ENCODE measurements at regions not wholly inside any gene's neighbourhood (a gene's known extent, or its start where the extent isn't known, plus 50 kb on each side); places are given as distances from the start of the nearest gene placed in this dataset.

DNA sequence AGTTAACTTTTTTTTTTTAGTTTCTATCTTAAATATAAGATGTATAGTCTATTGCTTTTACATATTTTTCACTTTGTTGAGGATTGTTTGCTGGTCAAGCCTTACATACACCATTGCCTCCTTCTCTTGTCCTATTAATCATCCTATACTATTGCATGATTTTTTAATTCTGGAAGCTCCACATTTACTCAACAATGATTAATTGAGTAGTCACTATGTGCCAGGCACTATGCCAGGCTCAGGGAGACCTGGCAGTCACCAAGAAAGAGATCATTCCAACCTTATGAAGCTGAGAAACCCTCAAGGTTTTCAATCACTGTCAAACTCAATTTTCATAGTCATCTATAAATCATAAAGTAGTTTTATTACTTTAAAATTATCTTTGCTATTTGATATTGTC lies 626.2 kb downstream of the IGSF11 start:
- no peak for DNase-seq

DNA sequence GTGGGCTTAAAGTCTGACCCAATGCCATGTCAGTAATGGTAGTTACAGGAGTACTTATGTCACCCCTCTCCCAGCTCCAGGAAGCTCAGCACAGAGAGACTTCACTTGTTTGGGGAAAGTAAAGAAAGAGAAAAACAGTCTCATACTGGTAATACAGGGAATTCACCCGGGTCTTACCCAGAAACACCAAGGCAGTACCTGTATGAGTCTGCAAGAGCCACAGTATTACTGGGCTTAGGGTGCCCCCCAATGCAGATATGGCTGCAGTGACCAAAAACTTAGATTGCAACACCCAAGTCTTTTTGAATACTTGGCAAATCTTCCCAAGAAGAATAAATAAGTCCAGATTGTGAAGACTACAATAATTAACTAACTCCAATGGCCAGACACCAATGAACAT lies 622.1 kb downstream of the IGSF11 start:
- DNase-seq, result no peak

DNA sequence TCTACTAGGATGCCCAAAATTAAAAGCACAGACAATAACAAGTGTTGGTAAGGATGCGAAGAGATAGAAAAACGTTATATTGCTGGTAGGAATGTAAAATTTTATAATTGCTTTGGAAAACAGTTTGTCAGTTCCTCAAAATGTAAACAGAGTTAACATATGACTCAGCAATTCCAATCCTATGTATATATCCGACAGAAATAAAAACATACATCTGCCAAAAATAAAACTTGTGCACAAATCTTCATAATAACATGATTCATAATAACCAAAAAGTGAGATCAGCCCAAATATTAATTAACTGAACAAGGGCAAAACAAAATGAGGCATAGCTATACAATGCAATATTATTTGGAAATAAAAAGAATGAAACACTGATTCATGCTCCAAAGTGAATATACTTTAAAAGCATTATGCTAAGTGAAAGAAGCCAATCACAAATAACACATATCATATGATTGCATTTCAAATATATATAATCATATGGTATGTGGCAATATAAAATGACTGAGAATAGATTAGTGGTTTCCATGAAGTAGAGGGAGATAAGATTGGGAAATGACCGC lies 609.3 kb downstream of the IGSF11 start:
- DNase-seq, result no peak

DNA sequence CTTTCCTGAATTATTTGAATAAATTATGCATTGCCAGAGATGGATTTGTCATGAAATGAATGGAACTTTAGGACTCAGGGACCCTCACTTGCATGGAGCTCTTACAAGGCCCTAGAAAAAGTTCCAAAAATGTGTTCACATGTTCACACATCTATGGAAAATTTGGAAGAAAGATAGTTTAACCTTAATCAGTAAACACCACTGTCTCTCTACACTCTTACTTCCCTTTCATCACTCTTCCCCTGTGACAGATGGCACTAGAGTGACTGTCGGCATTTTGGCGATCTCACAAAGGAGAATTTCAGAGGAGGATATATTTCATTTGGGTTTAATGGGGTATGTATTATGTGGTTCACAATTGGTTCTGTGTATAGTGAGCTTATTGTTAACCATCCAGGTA lies 600.8 kb downstream of the IGSF11 start:
- no peak for DNase-seq

DNA sequence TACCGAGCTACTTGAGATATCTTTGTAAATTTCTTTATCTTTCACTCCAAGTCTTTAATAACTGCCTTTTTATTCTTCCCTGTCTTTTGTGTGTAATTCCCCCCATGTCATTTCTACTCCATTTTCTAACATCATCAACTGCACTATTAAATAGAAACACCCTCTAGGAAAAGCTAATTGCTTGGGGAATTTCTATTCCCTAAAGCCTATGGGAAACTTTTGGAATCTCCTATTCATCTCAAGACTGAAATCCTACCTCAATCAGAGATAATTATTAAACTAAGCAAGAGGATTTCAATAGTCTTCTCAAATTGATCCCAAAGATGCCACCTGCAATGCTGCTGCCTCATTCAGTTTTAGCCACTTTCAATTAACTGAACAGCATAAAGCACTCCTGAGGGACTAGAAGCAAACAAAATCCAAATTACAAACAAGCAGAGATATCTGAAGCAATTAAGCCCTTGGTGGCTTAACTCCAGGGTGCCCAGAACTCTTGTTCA lies 598.7 kb downstream of the IGSF11 start:
- DNase-seq, result no peak

DNA sequence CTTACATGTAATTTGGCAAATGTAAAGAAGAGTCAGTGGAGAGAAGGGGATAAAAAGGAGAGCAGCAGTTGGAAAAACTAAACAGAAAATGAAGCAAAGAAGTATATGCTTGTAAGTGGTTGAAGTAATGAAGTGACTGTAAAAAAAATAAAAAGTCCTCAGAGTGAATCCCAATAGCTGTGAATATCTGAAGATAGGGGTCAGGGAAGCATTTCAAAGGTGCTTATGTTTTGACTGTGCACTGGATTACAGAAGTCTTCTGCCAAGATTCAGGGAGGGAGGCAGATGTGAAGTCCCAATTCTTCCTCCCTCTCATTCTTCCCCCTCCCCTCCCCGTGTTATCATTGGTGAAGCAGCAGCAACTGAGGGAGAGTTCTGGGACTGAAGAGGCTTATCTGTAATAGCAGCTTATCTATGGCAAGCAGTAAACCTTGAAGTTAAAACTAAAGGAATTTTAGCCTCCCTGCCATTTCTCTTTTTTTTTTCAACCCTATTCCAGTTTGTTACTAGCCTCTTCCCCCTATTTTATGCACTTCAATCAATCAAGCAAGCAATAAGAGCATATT lies 597.9 kb downstream of the IGSF11 start:
- DNase-seq, result no peak

DNA sequence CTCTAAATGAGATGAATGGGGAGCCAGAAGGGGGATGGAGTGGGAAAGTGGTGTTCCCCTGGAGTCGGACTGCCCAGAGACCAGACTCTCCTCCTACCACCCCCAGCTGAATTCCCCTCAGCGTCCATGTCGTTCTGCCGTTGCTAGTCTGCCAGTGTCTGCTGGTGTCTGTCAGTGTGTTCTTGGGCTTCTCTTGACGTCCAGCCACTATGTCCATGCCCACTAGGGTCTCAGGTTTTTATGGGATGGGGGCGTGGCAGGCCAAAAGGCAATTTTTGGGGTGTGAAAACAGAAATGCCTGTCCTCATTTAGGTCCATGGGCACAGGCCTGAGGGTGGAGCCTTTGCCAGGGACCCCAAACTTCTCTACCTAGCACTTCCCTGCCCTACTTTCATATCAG lies 589.6 kb downstream of the IGSF11 start:
- no peak for DNase-seq

DNA sequence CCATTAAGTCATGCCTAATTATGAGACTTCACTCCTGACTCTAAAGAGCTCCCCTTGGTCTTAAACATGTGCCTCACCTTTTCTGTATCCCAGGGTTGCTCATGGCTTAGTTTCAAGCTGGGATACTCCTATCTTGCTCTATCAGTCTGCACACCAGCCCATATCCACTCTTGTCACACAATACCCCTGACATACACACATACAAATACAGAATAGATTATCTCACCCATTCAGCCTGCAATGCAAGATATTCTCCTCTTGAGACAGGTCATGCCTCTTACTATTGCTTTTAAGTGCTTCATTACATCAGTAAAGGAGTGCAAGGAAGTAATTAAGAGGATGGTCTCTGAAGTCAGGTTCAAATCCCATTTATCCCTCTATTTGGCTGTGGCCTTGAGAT lies 587.3 kb downstream of the IGSF11 start:
- DNase-seq, result no peak

DNA sequence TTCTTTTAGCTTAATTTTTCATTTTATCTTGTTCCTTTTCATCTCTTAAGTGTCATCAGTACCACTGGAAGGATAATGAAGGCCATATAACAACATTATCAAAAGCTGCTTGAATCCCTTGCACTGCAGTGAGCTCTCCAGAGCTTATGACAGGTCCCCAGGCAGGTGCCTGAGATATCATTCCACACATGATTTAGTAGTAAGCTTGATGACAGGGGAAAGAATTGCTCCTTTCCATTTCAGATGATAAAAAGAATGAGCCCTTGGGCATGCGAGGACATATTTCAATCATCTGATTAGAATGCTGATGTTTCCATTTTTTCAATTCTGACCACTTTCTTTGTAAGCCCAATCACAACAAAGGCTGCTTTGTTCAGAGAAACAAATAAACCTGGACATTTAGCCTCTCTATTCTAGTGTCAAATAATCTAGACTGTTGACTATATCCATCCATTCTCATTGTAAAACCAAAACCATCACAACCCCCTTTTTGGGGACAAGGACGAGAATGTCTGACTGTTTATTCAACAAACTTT lies 567.8 kb downstream of the IGSF11 start:
- no peak for DNase-seq

DNA sequence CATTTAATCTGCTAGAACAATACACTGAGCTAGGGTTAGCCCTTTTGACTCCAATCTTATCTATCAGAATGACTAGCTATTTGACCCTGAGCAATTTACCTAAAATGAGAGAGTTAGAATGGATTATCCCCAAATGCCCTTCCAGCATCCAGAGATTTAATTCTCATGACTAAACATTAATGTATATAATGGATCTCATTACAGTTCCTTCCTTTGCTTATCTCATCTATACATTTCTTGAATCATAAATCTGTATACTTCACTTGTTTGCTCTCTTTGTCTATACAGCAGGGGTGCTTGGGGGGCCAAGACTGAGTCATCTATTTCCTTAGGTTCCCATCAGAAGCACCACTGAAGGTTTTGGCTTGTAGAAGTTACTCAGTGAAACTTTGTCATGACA lies 565.8 kb downstream of the IGSF11 start:
- DNase-seq, result no peak

DNA sequence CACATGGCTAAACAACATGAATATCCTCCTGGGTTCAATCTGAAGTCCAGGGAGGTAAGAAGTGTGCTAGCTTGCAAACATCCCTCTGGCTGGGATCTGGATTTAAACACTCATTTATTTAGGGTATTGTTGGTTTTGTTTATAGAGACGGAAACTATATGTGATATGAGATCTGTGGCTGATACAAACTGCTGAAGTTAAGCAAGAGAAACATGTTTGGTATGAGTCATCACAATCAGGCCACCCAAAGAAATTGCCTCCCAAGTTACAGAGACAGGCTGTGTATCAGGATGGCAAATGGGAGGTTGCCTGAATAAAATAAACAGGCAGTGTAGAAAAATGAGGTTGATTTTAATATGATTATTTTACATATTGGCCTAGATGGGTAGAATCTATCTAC lies 562.1 kb downstream of the IGSF11 start:
- no peak for DNase-seq

DNA sequence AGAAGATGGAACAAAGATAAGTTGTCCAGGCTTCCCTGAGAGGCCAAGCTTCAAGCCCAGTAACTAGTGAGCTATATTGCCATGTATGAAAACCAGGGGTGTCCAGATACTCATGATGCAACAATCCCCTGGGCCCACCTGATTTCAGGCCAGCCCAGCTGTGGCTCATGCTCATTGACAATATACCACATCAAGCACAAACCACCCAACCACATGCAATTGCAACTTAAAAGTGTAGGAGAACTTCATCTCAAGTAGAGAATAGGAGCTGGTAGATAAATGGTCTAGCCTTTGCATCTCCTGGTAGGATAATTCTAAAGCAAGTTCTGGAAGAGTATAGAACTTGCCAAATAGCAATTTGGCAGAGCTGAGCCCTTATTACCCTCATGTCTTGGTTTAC lies 561.3 kb downstream of the IGSF11 start:
- DNase-seq, result no peak

DNA sequence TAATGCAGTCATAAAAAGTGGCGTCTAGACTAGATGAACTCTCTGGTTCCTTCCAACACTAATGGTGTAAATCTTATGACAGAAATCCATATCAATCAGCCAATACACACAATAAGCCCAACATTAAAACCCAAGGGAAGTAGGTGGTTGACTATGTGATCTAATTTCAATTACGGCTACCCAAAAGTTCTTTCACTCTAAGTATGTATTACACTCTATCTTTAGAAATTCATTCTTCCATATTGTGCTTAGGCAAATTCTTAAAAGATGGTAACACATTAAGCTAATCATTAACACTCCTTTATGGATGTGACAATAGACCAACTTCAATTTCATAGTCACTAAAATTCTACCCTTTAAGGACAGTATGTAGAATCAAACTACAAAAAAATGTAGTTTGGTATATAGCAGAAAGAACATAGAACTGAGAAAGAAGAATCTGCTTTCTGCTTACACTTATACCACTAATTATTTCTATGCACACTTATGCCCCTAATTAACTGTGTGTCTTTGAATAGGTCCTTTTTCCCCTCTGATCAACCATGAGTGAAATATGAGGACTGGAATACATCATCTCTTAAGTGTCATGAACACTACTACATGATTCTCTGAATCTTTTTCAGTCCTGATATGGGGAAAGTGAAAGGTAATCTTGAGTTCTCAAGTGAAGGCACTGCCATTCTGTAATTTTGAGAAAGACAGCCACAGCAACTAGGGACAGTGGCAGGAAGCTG lies 557.6 kb downstream of the IGSF11 start:
- no peak for DNase-seq

DNA sequence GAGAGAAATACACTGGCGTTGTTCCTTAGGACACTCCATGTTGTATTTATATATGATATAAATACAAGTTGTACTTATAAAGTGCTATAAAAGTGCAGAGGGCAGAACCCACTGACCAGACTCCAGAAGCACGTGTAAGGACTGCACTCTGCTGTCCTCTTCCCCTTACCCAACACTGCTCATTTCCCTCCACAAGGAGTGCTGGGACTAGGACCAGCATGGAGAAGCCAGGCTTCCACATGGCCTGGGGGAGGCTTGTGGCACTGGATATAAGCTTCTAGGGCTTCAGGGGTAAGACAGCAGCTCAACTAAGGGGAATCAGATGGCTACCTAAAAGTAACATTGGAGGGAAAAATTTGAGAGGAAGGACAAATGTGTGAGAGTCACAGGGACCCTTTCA lies 556.9 kb downstream of the IGSF11 start:
- no peak for DNase-seq

DNA sequence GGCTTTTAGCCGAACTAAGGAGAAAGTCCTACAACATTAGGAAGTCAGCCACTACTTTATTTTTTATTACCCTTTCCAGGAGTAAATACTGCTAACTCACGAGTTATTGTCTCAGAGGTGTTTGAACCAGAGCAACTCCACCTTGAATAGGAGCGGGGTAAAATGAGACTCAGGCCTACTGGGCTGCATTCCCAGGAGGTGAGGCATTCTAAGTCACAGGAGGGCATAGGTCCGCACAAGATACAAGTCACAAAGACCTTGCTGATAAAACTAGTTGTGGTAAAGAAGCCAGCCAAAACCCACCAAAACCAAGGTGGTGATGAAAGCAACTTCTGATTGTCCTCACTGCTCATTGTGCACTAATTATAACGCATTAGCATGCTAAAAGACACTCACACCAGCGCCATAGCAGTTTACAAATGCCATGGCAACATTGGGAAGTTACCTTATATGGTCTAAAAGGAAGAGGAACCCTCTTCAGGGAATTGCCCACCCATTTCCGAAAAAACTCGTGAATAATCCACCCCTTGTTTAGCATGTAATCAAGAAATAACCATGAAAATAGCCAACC lies 555.9 kb downstream of the IGSF11 start:
- no peak for DNase-seq

DNA sequence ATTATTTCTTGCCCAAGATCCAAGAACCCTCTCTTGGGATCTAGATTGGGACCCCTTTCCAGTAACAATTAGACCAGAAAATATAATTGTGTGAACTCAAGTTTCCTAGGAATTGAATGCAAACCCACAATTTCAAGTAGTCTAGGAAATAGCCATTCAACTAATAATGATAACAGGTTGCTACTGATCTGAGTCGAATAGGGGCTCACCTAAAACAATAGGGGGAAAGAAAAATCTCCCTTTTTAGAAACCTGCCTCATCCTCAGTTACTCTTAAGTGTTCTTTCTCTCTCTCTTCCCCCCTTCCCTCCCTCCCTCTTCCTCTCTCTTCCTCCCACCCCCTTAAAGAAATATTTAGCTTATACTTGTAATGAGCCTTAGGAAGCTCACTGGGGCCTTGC lies 555.3 kb downstream of the IGSF11 start:
- DNase-seq, result no peak

DNA sequence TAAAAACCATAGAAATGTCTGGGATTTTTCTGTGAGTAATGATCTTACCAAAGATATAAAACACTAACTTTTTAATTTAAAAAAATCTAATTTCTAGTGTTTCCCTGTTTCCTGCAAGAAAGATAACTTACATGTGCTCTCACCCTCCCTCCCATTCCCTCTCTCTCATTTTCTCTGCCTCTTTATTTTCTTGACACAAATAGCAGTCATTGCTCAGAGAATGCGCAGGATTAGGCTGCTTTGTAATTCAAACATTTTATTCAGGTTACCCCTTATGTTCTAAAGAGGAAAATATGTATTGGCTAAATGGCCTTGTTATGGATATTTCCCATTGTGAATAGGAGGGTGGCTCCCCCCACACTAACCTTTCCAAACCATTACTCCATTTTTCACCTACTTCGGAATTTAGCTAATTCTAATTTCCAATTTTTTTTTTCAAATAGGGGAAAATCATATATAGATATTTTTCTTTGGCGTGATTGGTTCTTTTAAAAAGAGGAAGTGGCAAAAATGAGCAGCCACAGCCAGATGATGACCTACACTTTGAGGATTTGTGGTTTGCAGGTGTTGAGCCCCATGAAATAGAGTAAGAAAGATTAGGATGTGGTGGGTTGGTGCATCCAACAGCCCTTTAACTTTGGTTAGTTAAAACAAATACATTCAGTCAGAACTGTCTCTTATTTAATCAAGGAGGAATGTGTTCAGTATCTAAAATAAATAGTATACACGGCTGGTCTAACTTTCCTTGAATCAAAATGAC lies 554.4 kb downstream of the IGSF11 start:
- no peak for DNase-seq

DNA sequence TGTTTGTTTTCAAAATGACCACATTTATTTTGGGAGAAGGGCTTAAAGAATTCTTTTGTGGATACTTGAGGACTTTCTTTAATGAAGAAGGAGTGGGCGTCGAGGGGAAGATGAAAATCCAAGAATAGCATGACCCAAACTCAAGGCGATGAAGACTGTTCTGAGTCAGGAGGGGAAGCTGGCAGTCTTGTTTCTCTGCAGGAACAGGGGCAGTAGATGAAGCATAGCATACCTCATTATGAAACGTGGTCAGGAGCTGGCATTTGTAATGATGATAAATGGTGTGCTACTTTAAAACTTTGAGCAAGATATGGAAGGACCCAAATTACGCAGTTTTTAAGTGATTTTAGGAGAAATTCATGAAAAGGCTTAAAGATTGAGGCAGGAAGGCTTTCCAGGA lies 549.0 kb downstream of the IGSF11 start:
- DNase-seq, result no peak

DNA sequence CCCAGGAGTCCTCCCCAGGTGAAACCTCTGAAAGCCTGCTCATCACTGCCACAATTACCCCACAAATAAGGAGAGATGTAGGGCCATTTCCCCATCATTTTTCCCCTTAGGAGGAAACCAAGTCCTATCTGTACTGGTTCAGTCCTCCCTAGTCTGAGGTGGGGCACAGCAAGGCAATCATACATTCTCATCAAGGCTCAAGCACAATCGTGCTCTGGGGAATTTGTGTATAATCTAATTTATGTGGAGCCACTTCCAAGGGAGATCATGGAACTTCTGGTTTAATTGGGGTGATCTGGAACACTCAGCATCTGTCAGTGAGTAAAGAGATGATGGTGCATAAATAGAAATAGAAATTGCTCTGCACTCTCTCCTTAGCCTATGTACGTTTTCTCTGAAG lies 546.9 kb downstream of the IGSF11 start:
- no peak for DNase-seq

DNA sequence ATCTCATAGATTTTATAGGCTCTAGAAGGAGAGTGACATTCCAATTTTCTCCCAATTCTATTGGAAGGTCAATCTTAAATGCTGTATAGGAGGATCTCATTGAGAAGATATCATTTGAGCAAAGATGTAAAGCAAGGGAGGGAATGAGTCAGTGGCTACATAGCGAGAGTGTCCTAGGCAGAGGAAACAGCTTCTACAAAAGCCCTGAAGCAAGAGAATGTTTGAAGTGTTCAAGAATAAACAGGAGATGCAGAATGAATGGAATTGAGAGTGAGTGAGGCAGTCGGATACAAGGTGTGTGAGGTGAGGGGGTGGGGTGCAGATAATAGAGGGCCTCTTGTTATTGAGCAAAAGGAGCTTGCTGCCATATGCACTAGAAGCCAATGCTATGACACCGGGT lies 545.9 kb downstream of the IGSF11 start:
- no peak for DNase-seq

DNA sequence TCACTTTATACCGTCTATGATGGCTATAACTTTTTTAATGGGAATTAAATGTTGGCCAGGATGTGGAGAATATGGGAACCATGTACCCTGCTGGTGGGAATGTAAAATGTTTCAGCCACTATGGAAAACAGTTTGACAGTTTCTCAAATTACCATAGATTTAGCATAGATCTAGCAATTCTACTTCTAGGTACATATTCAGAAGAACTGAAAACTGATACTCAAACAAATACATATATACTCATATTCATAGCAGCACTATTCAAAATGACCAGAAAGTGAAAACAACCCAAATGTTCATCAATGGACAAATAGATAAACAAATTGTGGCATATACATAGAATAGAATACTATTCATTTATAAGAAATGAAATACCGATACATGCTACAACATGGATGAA lies 539.4 kb downstream of the IGSF11 start:
- DNase-seq, result no peak

DNA sequence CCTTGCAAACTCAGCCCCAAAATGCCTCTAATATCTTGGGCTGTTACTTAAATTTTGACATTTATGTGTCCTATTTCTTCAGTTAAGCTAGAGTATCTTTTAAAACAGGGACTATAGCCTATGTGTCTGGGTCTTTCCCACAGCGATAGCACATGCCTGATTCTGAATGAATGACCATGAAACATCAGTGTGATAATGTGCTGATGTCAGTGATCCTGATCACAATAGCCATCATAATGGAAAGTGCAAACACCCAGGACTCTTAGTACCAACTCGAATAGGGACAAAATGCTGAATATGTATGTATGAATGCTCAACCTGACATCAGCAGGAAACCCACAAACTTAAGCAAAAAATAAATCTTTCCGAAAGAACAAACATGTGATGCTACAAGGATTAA lies 537.4 kb downstream of the IGSF11 start:
- no peak for DNase-seq

DNA sequence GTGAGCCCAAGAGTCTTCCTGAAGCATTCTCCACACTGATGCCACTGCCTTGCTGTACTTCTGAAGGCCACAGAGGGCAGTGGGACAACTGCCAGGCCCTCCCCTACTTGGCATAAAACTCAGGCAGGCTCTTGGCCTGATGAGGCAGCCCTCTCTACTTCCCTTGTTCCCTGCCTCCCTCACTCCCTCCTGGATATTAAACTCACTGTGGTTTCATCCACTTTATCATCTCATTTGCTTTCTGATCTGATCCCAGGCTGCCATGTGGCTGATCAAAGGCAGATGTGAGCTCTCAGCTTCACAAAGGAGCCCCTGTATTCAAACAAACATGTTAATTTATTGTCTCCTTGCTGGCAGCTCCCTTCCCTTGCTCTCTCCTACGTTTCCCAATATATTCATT lies 533.5 kb downstream of the IGSF11 start:
- no peak for DNase-seq

All from inflammatory macrophage treated with lipopolysaccharide for 4 hours (primary cell).